DMS114 treated with DMSO at 0.1 percent for 48 hours (cell line): ENCODE measurements at regions not wholly inside any gene's neighbourhood (a gene's known extent, or its start where the extent isn't known, plus 50 kb on each side); places are given as distances from the start of the nearest gene placed in this dataset.
A peak's percentile ranks its signal among the peaks of the same experiment; 100 is the strongest.

Experiments used
- DNase-seq: peaks from one replicate; lab custom pipeline; 2025; ENCODE audit not compliant: unreplicated experiment; lab: John Stamatoyannopoulos, UW

DNA sequence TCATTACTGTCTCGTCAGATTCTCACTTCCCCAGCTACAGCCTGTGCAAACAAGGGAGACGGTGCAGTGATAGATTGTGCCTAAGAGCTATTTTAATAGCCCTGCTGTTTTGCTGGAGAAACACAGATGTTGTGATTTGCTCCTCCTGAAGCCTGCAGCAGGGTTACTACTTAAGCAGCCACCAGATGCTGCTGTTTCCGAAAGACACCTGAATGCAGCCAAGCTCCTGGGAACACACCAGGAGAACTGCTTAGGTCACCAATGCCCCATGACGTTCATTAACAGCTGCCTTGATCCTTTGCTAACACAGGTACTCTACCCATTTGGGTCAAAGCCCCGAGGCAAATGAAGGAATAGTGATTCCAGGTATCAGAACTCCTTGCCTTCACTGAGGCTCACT lies 411.8 kb upstream of the DAB1 start:
- no peak for DNase-seq

DNA sequence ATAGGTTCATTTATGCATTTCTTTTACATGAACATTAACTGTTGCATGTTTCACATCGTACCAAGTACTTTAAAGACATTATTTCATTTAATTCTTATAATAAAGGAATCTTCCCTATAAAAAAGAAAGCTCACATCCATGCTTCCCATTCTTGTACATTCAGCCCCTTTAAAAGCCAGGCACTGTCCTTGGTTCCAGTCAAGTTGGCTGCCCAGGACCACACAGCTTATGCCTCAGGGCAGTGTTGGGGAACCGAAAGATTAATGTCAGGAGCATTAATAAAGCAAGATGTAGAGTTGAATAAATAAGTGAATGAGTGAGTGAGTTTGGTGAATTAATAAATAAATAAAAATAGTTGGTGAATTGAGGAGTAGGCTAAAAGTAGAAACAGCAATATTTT lies 409.4 kb upstream of the DAB1 start:
- DNase-seq = no peak

DNA sequence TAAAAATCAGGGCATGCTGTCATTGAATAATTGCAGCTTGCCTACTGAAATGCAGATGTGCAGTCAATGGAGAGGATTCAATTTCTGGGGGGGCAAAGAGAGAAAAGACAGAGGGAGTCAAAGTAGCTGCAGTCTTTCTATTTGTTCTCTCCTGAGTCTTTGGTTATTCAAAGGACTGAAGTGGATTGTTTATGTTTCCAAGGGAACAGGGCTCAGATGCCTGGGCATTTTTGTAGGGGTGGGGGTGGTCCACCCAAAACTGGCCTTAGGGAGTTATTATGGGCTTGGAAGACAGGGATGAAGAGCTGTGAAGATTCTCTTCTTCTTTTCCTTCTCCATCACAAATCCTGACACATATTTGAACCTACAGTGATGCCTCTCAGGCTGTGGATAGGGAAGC lies 408.8 kb upstream of the DAB1 start:
- DNase-seq = no peak

DNA sequence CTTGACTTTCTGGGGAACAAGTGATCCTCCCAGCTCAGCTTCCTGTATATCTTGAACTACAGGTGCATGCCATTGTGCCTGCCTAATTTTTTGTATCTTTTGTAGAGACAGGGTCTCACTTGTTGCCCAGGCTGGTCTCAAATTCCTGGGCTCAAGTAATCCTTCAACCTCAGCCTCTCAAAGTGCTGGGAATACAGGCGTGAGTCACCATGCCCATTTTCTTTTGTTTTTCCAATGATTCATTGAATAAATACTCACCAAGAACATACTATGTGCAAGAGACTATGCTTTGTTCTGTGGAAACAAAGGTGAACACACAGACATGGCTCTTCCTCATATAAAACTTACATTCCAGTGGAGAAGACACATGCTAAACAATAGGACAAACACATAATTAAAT lies 407.8 kb upstream of the DAB1 start:
- DNase-seq = no peak

DNA sequence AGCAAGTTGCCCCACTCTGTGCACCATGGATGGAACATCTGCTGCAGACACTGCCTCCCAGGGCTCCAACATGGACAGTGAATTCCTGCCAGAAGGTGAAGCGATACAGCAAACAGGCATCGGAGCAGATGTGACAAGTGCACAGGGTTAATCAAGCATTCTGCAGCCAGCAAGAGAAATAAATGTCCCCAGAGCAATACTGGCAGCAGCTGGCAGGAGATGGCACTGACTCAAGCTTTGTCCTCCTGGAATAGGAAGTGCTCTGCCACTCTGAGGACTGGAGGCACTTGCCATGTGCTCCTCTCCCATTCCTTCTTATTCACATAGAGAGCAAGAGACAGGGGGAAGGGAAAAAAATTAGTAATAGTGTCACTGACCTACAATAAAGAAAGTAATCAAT lies 402.7 kb upstream of the DAB1 start:
- DNase-seq = no peak

DNA sequence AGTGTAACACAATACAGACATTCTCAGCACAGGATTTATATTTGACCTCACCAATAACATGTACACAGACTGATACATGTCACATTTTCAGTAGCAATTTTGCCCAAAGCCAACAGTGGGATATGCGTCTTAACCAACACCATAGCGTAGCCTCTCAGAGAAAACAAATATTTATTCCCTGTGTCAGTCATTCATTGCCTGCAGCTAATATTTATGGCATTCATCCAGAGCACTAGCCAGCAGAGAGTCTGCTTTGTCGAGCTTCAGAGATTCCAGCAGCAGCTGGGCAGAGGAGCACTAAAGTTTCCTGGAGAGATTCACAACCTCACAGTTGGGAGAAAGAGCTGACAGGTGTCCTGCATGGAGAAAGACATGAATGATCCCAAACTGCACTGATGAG lies 400.7 kb upstream of the DAB1 start:
- DNase-seq = no peak

DNA sequence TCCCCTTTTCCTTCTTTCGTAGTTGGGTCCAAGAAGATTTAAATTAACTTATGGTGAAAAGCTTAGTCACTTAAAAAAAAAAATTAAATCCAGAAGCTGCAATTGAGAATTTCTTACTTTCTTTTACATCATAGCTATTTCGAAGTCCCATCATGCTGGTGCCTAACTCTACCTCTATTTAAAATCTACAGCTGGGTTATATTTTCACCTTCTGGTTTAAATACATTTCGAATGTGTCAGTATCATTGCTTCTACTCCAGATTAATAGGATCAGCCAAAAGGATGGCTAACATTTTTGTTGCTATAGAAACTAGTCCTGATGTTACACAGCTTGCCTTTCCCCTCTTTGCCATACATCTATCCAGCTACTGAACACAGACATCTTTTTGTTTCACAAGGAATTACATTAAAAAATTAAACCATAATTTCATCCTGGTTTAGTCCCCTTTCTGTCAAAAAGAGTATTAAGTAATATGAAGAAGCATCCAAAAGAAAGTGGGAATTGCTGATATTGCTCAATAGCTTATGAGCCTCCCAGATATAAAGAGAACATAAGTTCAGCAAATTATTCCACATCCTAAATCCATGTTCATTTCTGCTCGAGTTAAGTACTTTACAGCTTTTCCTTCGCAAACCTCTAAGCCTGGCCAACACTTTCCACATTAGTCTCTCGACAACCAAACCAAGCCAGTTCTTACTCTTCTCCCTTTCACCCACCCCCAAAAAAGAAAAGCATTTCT lies 396.7 kb upstream of the DAB1 start:
- no peak for DNase-seq

DNA sequence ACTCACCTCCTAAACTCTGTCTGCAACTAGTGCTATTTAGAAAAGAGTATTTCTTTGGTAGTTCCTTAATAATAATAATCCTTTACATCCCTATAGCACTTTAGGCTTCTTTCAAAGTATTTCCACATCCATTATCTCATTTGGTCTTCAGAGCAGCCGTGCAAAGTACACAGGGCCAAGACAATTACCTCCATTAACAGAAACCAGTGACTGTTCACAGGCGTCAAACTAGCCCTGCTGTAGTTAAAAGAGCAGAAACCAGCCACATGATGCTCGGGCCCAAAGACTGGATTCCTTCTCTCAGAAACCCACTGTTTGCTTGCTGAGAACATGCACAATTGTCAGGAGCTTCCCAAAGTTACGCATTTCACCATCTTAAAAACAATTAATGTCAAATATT lies 396.0 kb upstream of the DAB1 start:
- DNase-seq = no peak

DNA sequence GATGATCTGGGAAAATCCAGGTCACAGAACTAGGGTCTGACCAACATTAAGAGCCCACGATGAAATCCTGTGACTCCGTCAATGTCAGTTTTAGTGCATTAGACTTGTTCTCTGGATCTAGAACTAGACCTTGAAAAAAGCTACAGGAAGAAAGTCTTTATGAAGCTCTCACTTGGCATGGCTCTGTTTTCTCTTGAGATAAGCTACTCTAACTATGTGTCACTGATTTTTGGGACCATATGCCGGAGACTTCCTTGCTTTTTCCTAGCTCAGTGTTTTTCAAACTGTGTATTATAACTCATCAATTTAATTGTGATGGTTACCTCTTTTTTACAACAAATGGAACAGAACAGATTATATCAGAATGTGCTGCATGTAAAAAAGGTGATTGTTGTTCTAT lies 379.7 kb upstream of the DAB1 start:
- DNase-seq = no peak

DNA sequence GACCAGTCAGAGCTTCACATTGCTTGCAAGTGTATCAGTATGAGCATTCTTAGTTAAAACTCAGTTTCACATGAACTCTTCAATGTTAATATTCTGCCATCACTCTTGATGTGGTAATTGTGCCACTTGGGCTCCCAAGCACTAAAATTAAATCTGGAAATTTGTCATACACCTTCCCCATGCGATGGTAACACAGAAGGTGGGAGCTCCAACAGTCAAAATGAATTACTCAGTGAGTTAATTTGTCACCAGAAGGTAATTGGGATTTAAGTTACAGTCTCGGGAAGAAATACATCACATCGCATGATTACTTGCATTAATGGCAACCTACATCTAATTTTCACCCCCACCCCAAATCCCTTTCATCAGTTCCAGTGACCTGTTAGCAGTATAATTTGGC lies 376.5 kb upstream of the DAB1 start:
- DNase-seq = no peak

DNA sequence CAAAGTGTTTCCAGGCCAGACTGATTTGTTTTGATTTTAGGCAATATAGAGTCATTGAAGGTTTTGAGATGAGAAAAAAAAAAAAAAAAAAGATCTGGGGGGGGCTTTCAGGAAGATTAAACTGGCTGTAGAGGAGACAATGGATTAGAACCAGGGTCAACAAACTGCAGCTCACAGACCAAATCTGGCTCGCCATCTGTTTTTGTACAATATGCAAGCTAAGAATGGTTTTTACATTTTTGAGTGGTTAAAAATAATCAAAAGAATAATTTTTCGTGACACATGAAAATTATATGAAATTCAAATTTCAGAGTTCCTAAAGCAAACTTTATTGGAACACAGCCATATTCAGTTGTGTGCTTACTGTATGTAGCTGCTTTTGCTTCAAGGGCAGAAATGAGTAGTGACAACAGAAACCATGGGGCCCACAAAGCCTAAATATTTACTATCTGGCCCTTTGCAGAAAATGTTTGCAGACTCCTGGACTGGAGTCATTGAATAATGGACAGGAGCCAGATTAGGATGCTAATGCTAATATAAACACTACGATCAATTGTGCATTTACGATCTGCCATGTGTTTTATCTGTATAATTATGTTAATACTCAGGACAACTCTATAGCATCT lies 375.7 kb upstream of the DAB1 start:
- no peak for DNase-seq

DNA sequence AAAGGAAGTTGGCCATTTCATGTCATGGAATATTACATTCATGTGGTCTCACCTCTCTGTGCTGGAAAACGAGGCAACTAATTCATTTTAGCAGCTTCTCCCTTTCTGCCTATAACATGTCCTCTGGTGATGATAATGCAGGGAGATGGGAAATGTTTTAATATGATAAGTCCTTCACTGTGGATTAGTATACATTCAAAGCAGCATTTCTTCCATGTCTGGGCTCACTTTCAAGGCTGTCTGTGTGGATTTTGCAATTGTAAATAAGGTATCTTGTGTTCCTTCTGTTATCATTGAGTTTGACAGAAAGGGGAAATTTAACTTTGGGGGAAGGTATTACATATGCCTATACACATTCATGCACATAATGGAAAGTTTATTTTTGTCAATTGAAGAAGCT lies 374.7 kb upstream of the DAB1 start:
- no peak for DNase-seq

DNA sequence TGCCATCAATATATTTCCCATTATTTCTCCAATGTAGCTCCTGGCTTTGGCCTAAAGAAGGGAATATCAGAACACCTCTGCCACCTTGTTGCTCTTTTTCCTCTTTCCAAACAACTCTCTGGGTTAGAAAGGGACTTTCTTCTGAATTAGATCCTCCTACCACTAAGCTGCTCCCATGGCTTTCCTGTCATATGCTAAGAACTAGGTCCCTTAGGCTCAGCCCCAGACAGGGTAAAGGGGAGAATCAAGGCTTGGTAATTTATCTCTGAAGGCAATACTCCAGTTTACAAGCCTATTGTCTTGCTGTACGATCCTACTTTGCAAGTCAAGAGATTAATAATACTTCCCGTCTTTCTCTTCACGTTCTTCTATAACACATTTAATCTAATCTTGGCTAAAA lies 373.2 kb upstream of the DAB1 start:
- no peak for DNase-seq

DNA sequence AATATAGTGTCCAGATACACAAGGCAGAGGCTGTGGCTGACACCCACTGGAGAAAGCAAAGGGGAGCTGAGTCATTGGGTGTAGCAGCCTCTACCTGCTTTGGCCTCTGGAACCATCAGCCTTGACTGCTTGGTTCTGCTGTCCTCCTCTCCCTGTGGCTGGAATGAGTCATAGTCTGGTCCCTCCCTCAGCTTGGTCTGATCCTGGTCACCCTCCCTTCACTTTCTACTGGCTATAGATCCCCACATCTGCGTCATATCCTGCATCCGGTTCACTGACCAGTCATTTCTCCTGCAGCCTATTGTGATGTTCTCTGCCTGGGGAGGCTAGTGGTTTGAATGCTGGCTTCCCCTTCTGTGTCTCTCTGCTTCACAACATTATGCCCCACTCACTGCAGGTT lies 372.8 kb upstream of the DAB1 start:
- DNase-seq = no peak

DNA sequence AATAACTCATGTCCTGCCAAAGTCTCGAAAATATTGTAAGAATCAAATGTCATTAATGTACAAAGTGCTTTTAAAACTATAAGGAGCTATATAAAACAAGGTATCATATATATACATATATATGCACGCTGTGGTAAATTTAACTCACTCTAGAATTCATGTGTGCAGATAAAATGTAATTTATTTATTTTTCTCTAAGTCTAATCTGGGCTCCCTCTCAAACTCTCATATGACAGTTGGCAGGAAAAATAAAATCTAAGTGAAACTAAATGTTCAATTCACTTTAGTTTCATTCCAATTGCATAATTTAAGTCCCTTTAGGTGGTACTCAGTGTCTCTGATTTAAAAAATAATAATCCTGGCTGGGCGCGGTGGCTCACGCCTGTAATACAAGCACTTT lies 372.0 kb upstream of the DAB1 start:
- DNase-seq = no peak

DNA sequence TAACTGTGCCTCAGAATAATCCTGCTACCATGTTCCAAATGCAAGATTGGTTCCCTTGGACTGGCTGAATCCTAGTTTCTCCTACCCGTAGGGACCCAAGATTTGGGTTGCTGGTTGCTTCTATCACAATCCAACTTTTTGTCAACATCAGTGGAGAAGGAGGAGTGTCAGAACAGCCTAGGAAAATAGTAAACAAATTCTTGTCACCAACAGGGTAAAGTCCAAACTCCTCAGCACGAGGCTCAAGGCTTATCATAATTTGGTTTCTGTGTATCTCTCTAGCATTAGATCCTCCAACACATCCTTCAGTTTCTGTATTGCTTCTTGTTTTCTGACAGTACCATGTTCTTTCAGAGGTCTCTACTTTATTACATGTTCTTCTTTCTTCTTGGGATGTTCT lies 370.2 kb upstream of the DAB1 start:
- no peak for DNase-seq

DNA sequence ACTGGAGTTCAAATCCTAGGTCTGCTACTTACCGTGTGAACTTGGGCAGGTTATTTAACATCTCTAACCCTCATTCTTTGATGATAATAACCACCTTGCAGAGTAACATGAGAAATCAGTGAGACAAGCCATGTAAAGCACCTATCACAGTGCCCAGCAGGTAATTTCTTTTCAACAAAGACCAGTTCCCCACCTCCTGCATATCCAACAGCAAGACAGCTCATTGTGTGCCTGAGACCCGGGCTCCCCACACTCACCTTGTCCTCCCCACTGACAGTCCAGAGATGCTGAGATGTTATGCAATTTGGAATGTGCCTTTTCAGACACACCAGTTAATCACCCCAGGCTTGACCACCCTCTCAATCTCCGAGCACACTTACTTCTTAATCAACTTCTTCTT lies 367.6 kb upstream of the DAB1 start:
- no peak for DNase-seq

DNA sequence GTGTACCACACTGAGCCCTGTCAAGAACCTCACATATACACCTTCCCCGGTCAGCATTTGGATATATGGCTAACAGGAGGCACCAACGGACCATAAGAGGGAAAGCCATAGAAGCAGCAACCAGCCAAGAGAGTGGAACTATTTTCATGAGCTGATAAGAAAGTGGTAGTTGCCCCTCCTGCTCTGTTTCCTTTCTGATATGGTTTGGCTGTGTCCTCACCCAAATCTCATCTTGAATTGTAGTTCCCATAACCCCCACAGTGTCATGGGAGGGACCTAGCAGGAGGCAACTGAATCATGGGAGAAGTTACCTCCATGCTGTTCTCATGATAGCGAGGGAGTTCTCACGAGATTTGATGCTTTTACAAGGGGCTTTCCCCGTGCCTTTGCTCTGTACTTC lies 366.1 kb upstream of the DAB1 start:
- no peak for DNase-seq

DNA sequence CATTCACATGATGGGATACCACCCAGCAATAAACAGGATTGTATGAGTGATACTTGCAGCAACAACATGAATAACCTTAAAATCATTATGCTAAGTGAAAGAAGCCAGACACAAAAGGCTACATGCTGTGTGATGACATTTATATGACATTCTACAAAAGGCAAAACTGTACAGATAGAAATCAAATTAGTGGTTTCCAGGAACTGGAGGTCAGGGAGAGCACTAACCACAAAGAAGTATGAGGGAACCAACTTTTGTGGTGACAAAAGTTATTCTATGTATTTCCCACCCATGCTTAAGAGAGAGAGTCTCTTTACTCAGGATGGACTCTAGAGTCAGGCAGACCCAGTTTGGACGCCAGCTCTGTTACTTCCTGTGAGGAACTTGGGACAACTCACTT lies 364.5 kb upstream of the DAB1 start:
- no peak for DNase-seq

DNA sequence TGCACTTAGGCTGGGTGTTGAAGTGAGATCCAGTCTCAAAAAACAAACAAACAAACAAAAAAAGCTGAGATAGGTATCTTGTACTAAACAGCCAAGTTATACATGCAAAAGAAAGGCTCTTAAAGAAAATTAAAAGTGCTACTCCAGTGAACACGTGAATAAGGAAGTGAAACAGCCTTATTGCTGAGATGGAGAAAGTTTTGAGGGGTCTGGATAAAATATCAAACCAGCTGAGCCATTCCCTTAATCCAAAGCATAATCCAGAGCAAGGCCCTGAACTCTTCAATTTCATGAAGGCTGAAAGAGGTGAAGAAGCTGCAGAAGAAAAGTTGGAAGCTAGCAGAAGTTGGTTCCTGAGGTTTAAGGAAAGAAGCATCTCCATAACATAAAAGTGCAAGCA lies 360.5 kb upstream of the DAB1 start:
- DNase-seq = no peak

DNA sequence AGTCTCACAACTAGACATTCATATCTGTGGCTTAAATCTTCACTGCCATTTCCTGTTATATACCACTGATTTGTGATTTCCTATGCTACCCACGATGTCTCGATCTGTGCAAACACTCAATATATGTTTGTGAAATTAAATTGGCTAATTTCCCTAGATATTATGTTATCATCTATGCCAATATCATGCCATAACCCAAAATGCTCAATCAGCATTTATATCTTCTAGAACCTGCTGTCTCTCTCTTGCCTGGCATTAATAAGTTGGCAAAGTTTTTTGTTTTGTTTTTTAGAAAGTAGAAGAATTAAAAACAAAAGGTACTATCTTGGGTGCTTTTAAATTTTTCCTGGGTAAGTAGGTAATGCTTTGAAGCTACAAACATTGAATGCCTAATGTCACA lies 358.5 kb upstream of the DAB1 start:
- no peak for DNase-seq

DNA sequence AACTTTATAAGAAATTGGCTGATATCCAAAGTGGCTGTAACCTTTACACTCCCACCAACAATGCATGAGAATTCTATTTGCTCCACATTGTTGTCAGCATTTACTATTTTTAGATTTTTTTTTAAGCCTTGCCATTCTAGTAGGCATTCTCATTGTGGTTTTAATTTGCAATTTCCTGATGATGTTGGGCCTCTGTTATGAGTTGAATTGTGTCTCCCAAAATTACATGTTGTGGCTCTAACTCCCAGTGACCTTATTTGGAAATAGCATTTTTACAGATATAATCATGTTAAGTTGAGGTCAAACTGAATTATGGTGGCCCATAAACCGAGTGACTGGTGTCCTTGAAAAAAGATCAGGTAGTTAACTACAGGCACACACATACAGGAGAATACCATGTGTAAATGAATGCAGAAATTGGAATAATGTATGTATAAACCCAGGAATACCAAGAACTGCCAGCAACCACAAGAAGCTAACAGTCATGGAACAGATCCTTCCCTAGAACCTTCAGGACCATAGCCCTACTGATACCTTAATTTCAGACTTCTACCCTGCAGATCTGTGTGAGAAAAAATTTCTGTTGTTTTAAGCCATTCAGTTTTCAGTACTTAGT lies 348.8 kb upstream of the DAB1 start:
- no peak for DNase-seq

DNA sequence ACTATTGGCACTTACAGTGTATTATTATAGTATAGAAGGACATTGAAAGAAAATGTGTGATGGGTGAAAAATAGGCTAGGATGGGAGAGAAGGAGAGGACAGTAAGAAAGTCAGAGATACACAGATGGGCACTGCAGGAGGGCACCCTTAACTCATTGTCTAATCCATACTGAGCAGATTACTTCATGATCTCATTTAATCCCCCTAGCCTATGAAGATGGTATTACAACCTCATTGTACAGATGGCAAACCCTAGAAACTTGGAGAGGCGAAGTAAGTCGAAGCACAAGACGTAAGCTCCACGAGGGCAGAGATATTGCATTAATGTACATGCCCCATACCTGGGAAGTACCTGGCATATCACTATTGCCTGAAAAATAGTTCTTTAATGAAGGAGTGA lies 346.9 kb upstream of the DAB1 start:
- peak; percentile 7 for DNase-seq
